ENCODE measurements at regions not wholly inside any gene's neighbourhood (a gene's known extent, or its start where the extent isn't known, plus 50 kb on each side); places are given as distances from the start of the nearest gene placed in this dataset.
"Not testable (repeated sequence)": the region's sequence is repeated elsewhere in the genome, so short reads cannot be mapped to it uniquely, and the experiment has no call there.

DNA sequence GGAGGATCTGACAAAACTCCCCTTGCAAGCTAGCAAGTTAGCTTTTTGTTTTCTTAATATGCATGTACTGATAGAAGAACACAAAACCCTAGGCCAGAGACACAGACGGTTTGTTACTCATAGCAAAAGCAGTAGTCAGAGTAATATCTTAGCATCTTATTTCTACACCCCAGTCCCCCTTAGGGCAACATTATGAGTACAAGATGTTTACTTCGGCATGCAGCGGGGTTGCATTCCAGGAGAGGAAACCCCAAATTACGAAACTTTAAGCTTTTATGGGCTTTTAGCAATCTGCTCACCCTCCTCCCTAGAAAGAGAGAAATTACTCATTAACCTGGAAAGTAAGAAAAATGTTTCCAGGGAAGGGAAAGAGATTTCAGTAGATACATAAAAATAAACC, 1286.9 kb downstream of the EPHA7 start:
- H3K9me3 Mint-ChIP-seq = peaks cover 0 to 6% of the 10 kb centered on the region in 2 donors
- ATAC-seq (no peak), DNase-seq (no peak)
- no peak overlapping the region for H3K27ac Mint-ChIP-seq
- no peaks in the 10 kb centered on the region for H3K4me1 Mint-ChIP-seq
- H3K27me3 Mint-ChIP-seq = no peaks in the 10 kb centered on the region
- H3K4me3 Mint-ChIP-seq = no peak overlapping the region

DNA sequence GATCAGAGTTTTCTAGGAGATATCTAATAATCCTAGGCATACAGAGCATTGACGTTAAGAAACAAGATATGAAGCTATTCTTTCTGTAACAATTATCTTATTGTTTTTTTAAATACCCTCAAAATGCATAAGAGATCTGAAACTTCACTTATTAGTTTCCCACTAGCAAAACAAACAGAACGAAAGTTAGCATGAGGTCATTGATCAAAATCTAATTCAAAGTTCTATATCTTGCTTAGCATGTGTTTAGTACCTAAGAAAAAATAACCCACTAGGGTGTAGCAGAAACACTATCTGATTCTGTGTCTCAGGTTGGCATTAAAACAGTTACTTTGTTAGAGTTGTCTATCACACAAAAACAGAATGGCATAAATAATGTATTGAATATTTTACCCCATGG, 1288.4 kb downstream of the EPHA7 start:
- no peak for DNase-seq
- peaks cover 9 to 14% of the 10 kb centered on the region in 2 donors for H3K9me3 Mint-ChIP-seq
- no peak overlapping the region for H3K4me3 Mint-ChIP-seq
- no peaks in the 10 kb centered on the region for H3K27me3 Mint-ChIP-seq
- H3K27ac Mint-ChIP-seq = no peak overlapping the region
- no peak for ATAC-seq
- H3K4me1 Mint-ChIP-seq = no peaks in the 10 kb centered on the region

- Mint-ChIP-seq H3K9me3 (peaks cover 9 to 11% of the 10 kb centered on the region in 2 donors), H3K27me3 (no peaks in the 10 kb centered on the region), H3K4me3 (no peak overlapping the region), H3K4me1 (no peaks in the 10 kb centered on the region), H3K27ac (no peak overlapping the region)
- ATAC-seq (no peak), DNase-seq (no peak)
Observed at GRCh38 chr6:92126983-92127382, 1292.4 kb downstream of the EPHA7 start.

GRCh38 chr6:92126088-92126487, 1293.3 kb downstream of the EPHA7 start:
- DNase-seq (no peak), ATAC-seq (no peak)
- Mint-ChIP-seq H3K9me3 (peaks cover 9 to 11% of the 10 kb centered on the region in 2 donors), H3K4me1 (no peaks in the 10 kb centered on the region), H3K4me3 (no peak overlapping the region), H3K27ac (no peak overlapping the region), H3K27me3 (no peaks in the 10 kb centered on the region)

GRCh38 chr6:92125681-92126080, 1293.7 kb downstream of the EPHA7 start:
- ATAC-seq (no peak), DNase-seq (no peak)
- no peaks in the 10 kb centered on the region for H3K27me3 Mint-ChIP-seq
- H3K27ac Mint-ChIP-seq = no peak overlapping the region
- no peaks in the 10 kb centered on the region for H3K4me1 Mint-ChIP-seq
- no peak overlapping the region for H3K4me3 Mint-ChIP-seq
- H3K9me3 Mint-ChIP-seq = peaks cover 9 to 11% of the 10 kb centered on the region in 2 donors

- ATAC-seq (no peak), DNase-seq (no peak)
- H3K27me3 Mint-ChIP-seq = no peaks in the 10 kb centered on the region
- H3K4me3 Mint-ChIP-seq = no peak overlapping the region
- no peaks in the 10 kb centered on the region for H3K4me1 Mint-ChIP-seq
- H3K9me3 Mint-ChIP-seq = peaks cover 9 to 11% of the 10 kb centered on the region in 2 donors
- no peak overlapping the region for H3K27ac Mint-ChIP-seq
Observed at GRCh38 chr6:92124200-92124651, 1295.1 kb downstream of the EPHA7 start.

DNA sequence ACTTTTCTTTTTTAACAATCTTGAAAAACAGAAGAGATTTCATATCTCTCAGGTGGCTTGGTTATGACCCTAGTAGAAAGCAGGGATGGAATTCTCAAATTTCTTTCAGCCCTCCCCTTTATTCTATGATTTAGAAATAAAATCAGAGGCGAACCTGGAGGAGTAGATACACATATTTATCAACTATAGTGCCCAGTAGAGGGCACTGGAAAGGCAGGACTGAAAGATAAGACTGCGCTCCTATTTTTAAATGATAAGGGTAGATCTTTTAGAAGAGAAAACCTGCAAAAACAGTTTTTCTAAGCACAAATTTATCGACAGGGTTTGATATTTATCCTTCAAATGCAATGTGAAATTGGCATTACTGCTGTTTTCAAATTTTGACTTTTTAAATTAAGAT, 1296.6 kb downstream of the EPHA7 start:
- DNase-seq = no peak
- no peaks in the 10 kb centered on the region for H3K4me1 Mint-ChIP-seq
- no peak overlapping the region for H3K4me3 Mint-ChIP-seq
- H3K27ac Mint-ChIP-seq = no peak overlapping the region
- no peak for ATAC-seq
- no peaks in the 10 kb centered on the region for H3K27me3 Mint-ChIP-seq
- H3K9me3 Mint-ChIP-seq = peaks cover 9 to 11% of the 10 kb centered on the region in 2 donors

DNA sequence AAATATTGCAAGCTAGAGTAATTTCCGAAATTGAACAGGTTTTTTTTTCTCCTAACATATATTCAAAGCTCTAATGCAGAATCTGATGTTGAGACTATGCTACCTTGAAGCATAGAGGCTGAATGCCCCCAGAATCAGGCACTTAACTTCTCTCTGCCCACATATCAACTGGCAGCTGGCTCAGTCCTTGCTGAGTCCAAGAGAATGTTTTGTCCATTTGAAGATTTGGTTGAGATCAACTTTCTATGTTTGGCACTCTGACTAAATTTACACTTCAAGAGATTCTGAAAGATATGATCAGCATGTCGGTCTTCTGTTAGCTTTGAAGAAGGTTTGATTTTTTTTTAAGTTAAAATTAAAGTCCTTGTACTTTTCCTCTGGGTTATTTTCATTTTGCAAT, 1298.1 kb downstream of the EPHA7 start:
- ATAC-seq (no peak), DNase-seq (no peak)
- Mint-ChIP-seq H3K27ac (no peak overlapping the region), H3K4me1 (no peaks in the 10 kb centered on the region), H3K4me3 (no peak overlapping the region), H3K27me3 (no peaks in the 10 kb centered on the region), H3K9me3 (peaks cover 3 to 4% of the 10 kb centered on the region in 2 donors)

GRCh38 chr6:92117800-92118199, 1301.6 kb downstream of the EPHA7 start:
- Mint-ChIP-seq H3K4me1 (no peaks in the 10 kb centered on the region), H3K9me3 (no peaks in the 10 kb centered on the region), H3K27me3 (no peaks in the 10 kb centered on the region), H3K27ac (no peak overlapping the region), H3K4me3 (no peak overlapping the region)
- DNase-seq = no peak
- no peak for ATAC-seq

DNA sequence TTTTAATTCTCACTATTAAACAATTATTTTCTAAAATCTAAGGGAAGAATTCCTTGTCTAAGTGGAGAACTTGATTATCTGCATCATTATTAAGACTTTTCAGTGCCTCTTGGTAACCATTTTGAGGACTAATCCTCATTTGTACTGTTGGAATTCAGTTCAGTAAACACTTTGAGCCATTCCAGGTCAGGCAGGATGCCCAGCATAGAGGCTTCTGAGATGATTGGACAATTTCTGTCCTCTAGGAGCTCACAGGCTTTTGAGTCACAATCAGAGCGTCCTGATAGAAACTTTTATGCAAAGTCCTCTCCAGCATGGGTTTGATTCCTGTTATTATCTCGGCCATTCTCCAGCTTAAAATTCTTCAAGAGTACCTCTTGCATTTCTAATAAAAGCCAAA, 1304.6 kb downstream of the EPHA7 start:
- ATAC-seq (no peak), DNase-seq (no peak)
- no peak overlapping the region for H3K27ac Mint-ChIP-seq

DNA sequence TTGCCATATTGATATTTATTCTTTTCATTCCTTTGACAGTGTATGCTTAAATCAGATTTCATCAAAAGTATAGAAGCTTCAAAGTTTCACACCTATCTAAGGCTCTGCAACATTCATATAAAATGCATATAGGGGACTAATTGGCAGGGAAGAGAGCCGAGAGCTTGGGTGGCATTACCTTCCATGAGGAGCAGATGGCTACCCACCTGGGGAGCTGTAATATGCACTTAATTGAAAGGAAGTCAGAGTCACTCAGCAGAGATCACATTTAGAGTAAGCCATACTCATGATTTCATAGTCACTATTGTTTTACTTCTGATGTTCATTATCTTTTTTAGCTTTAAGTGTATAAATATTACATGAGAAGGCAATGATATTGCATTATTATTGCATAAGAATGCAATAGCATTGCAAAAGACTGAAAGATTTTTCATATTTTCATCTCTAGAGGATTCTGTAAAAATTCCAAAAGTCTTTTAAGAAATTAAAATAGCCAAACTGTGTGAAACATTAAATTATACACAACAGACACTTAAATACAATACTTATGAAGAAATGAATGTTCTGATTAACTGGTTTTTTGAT, 1305.2 kb downstream of the EPHA7 start:
- no peaks in the 10 kb centered on the region for H3K27me3 Mint-ChIP-seq
- H3K4me1 Mint-ChIP-seq = no peaks in the 10 kb centered on the region
- H3K9me3 Mint-ChIP-seq = peaks cover 0 to 8% of the 10 kb centered on the region in 2 donors
- no peak for DNase-seq
- ATAC-seq = no peak
- no peak overlapping the region for H3K4me3 Mint-ChIP-seq
- H3K27ac Mint-ChIP-seq = no peak overlapping the region

More for the DNA sequence above, 1304.6 kb downstream of the EPHA7 start:
- Mint-ChIP-seq H3K4me1 (no peaks in the 10 kb centered on the region), H3K9me3 (peaks cover 0 to 8% of the 10 kb centered on the region in 2 donors), H3K27me3 (no peaks in the 10 kb centered on the region), H3K4me3 (no peak overlapping the region)

GRCh38 chr6:92111386-92111785, 1308.0 kb downstream of the EPHA7 start:
- no peaks in the 10 kb centered on the region for H3K4me1 Mint-ChIP-seq
- H3K27me3 Mint-ChIP-seq = no peaks in the 10 kb centered on the region
- no peak overlapping the region for H3K4me3 Mint-ChIP-seq
- ATAC-seq (no peak), DNase-seq (no peak)
- no peak overlapping the region for H3K27ac Mint-ChIP-seq
- peaks cover 15 to 23% of the 10 kb centered on the region in 2 donors for H3K9me3 Mint-ChIP-seq

DNA sequence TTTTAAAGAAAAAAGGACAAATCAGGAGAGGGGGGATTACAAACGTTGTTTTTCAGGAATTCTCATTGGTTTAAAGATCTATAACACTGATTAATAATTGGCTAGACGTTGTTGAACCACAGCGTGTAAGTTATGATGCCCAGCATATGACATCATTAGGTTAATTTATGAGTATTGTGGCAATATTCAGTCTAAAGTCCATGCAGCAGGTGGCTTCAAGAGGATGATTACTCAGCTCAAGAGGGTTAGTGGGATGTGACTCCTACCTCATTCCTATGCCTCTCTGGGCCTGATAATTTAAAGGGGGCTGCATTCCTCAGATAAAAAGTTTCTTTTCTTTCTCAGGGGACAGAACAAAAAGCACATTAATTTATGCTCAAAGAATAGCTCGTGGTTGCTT, 1309.0 kb downstream of the EPHA7 start:
- Mint-ChIP-seq H3K27me3 (no peaks in the 10 kb centered on the region), H3K27ac (no peak overlapping the region), H3K4me1 (no peaks in the 10 kb centered on the region), H3K4me3 (no peak overlapping the region), H3K9me3 (peaks cover 15 to 23% of the 10 kb centered on the region in 2 donors)
- ATAC-seq = no peak
- DNase-seq = no peak

DNA sequence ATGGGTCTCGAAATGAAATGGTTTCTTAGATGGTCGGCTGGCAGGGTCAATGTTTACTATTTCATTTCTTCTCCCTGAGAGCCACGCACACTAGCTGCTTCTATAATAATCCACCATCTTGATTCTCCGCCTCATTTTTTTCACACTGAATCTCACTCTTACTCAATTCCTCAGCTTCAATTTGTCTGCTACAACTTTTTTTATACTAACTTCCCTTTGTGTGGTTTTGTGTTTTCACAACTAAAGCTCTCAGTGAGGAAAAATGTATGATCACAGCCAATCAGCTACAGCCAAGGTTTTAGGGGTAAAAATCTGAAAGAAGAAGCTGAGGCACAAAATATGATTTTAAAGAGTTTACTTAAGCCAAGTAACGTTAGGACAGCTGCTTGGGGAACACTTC, 1309.4 kb downstream of the EPHA7 start:
- H3K4me3 Mint-ChIP-seq = no peak overlapping the region
- DNase-seq (no peak), ATAC-seq (no peak)
- peaks cover 15 to 23% of the 10 kb centered on the region in 2 donors for H3K9me3 Mint-ChIP-seq
- no peak overlapping the region for H3K27ac Mint-ChIP-seq
- no peaks in the 10 kb centered on the region for H3K27me3 Mint-ChIP-seq
- H3K4me1 Mint-ChIP-seq = no peaks in the 10 kb centered on the region

- peaks cover 15 to 23% of the 10 kb centered on the region in 2 donors for H3K9me3 Mint-ChIP-seq
- no peaks in the 10 kb centered on the region for H3K4me1 Mint-ChIP-seq
- ATAC-seq (no peak), DNase-seq (no peak)
- no peak overlapping the region for H3K4me3 Mint-ChIP-seq
- no peak overlapping the region for H3K27ac Mint-ChIP-seq
- H3K27me3 Mint-ChIP-seq = no peaks in the 10 kb centered on the region
Observed at GRCh38 chr6:92109256-92109655, 1310.1 kb downstream of the EPHA7 start.

GRCh38 chr6:92086750-92087149, 1332.6 kb downstream of the EPHA7 start:
- no peaks in the 10 kb centered on the region for H3K4me1 Mint-ChIP-seq
- no peak overlapping the region for H3K27ac Mint-ChIP-seq
- DNase-seq = no peak
- H3K9me3 Mint-ChIP-seq = peaks cover 11 to 28% of the 10 kb centered on the region in 2 donors
- H3K27me3 Mint-ChIP-seq = no peaks in the 10 kb centered on the region
- no peak for ATAC-seq
- H3K4me3 Mint-ChIP-seq = no peak overlapping the region

DNA sequence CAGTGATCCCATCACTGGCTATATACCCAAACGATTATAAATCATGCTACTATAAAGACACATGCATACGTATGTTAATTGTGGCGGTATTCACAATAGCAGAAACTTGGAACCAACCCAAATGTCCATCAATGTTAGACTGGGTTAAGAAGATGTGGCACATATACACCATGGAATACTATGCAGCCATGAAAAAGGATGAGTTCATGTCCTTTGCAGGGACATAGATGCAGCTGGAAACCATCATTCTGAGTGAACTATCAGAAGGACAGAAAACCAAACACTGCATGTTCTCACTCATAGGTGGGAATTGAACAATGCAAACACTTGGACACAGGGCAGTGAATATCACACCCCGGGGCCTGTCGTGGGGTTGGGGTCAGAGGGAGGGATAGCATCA, 1335.4 kb downstream of the EPHA7 start:
- not testable (repeated sequence) for DNase-seq, H3K27me3 Mint-ChIP-seq, H3K27ac Mint-ChIP-seq, H3K4me1 Mint-ChIP-seq, H3K4me3 Mint-ChIP-seq, ATAC-seq
- peaks cover 15 to 37% of the 10 kb centered on the region in 2 donors for H3K9me3 Mint-ChIP-seq

All from stimulated activated naive CD8-positive, alpha-beta T cell treated with anti-CD3 and anti-CD28 coated beads, Interleukin-15, amount 100 ng/mL, for 72 hours (primary cell).